Fibroblast of pulmonary artery (primary cell): ENCODE measurements at regions not wholly inside any gene's neighbourhood (a gene's known extent, or its start where the extent isn't known, plus 50 kb on each side); places are given as distances from the start of the nearest gene placed in this dataset.

Source experiments
- DNase-seq: peaks from one replicate; pipeline ENCODE4 v3.0.0-alpha.2; 2010; ENCODE audit warnings: low read depth
- H3K4me3 ChIP-seq: replicated peaks from 2 replicates; pipeline ENCODE4 v1.5.1; 2011; ENCODE audit warnings: low read depth, mild to moderate bottlenecking, control low read depth, low read length, moderate library complexity
- TF ChIP-seq, protein P1 (sequence below): IDR thresholded peaks from 2 replicates; pipeline ENCODE4 v1.5.1; 2011; ENCODE audit warnings: mild to moderate bottlenecking, control low read depth, low read length, inconsistent platforms; ENCODE audit errors: missing control alignments

DNA sequence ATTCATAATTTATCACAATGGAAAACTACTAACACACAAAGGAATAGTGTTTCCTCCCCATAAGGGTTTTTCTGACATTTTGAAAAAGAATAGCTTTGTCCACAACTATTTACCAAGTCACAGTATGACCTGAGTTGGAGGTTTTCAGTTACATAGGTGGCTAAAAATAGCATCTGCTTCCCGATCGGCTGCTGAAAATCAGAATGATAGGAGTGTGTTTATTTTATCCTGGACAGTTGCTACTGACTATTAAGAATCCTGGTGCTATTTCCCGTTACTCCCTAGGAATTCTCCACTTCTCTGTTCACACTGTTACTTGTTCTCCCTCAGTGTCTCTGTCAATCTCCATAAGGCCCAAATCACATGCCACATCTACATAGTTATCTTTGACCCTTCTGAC lies 353.9 kb upstream of the RARB start:
- H3K4me3 ChIP-seq: no peak overlapping the region
- TF ChIP-seq, protein P1, sequence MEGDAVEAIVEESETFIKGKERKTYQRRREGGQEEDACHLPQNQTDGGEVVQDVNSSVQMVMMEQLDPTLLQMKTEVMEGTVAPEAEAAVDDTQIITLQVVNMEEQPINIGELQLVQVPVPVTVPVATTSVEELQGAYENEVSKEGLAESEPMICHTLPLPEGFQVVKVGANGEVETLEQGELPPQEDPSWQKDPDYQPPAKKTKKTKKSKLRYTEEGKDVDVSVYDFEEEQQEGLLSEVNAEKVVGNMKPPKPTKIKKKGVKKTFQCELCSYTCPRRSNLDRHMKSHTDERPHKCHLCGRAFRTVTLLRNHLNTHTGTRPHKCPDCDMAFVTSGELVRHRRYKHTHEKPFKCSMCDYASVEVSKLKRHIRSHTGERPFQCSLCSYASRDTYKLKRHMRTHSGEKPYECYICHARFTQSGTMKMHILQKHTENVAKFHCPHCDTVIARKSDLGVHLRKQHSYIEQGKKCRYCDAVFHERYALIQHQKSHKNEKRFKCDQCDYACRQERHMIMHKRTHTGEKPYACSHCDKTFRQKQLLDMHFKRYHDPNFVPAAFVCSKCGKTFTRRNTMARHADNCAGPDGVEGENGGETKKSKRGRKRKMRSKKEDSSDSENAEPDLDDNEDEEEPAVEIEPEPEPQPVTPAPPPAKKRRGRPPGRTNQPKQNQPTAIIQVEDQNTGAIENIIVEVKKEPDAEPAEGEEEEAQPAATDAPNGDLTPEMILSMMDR: no peak
- DNase-seq: no peak

DNA sequence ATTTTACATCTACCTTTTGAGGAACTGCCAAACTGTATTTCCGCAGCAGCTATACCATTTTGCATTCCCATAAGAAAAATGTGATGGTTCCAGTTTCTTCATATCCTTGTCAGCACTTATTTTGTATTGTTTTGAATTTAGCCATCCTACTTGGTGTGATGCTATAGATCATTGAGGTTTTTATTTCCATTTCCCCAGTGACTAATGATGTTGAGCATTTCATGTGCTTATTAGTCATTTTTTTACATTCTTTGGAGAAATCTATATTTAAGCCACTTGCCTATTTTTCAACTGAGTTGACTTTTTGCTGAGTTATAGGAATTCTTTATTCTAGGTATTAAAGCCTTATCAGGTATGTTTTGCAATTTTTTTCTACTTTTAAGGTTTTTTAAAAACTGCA lies 347.6 kb upstream of the RARB start:
- no peak for DNase-seq
- TF ChIP-seq, protein P1: no peak
- no peak overlapping the region for H3K4me3 ChIP-seq

DNA sequence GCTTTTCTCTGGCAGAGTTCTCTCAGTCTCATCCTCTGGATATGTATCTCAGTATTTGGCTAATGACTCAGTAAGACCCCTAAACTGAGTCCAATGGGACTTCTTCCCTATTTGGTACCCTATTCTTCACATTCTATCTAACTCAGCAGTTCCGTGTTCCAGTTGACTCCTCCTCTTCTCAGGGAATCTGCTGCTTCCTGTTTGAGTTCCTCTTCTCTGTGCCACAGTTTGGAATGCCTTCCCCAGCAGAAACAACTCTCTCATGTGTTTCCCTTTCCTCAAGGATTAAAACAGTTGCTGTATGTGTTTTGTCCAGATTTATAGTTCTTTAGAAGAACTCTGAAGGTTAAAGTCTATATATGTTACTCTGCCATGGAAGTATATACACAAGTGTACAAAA lies 344.0 kb upstream of the RARB start:
- TF ChIP-seq, protein P1: no peak

DNA sequence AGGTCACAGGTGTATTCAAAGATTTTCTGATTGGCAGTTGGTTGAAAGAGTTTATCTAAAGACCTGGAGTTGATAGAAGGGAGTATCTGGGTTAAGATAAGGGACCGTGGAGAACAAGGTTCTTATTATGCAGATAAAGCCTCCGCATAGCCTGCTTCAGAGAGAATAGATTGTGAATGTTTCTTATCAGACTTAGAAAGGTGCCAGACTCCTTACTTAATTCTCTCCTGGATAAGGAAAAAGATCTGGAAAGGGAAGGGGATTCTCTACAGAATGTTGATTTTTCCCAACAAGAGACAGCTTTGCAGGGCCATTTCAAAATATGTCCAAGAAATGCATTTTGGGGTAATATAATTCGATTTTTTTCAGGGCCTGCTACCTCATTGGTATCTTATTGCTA lies 341.3 kb upstream of the RARB start:
- DNase-seq: no peak
- TF ChIP-seq, protein P1: no peak
- H3K4me3 ChIP-seq: no peak overlapping the region

More for the DNA sequence above, 344.0 kb upstream of the RARB start:
- H3K4me3 ChIP-seq: no peak overlapping the region
- no peak for DNase-seq

DNA sequence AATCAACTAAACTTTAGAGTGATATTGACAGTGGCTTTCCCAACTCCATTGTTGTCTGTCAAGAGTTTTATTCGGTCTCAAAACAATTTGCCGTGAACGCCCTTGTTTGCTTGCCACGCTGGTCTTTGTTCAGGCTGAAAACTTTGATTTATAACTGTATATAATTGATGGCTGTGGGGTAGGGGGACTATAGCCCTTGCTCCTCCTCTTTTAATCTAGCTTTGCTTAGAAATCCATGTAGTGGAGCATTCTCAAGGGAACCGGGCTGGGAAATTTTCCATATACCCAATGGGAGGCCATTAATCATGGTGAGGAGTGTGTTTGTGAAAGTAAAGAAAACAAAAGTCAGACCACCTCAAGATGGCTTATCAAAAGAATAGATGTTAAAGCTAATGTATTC lies 339.8 kb upstream of the RARB start:
- H3K4me3 ChIP-seq: no peak overlapping the region
- TF ChIP-seq, protein P1: no peak
- no peak for DNase-seq

DNA sequence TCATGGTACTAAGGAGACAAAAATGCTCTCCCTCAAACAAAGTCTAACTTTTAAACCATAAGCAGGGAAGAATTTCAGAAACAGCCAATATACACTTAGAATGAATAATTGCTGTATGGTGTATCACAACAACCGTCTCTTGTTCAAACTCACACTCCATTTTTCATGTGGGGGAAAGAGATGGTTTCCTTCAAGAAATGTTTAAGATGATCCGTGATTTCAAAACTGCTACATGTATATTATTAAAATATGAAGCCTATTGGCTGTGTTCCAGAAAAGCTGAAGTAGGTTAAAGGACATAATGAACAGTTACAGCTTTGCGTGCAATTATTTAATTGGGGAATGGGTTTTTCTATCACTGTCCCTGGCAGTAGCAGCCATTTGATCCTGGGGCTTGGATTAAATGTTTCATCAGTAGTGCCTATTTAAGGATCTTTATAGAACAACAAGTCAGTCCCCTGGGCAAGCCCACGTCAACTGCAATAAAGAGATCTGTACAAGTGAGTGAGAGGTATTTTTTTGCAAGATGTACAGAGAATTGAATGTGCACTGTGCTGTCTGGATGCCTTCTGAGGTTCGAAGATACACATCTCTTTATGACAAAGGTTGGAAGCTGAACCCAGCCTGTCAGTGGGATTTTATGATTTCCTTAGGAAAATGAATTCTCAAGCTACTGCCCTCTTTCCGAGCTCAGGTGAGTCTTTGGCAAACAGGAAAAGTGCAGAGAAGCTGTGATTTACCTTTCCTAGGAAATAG lies 337.2 kb upstream of the RARB start:
- no peak overlapping the region for H3K4me3 ChIP-seq
- TF ChIP-seq, protein P1: no peak
- no peak for DNase-seq

DNA sequence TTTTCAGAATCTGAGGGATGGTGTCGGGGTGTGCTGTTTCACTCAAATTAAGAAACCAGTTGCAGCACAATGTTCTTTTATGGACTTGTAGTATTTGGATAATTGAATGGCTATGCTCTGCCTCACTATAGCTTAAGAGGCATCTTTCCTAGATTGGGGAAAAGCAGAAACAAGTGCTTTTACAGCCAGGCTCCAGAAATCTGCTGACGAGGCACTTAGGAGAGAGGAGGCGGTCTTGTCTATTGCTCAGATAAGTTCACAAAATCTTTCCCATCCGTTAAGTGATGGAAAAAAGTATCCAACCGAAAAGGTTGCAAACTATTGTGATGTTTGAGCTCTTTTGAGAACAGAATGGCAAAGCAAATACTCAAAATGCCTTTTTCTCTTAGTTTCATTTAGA lies 336.1 kb upstream of the RARB start:
- no peak overlapping the region for H3K4me3 ChIP-seq
- DNase-seq: no peak
- TF ChIP-seq, protein P1: no peak
